ENCODE measurements at regions not wholly inside any gene's neighbourhood (a gene's known extent, or its start where the extent isn't known, plus 50 kb on each side); places are given as distances from the start of the nearest gene placed in this dataset.
"Not testable (repeated sequence)": the region's sequence is repeated elsewhere in the genome, so short reads cannot be mapped to it uniquely, and the experiment has no call there.

DNA sequence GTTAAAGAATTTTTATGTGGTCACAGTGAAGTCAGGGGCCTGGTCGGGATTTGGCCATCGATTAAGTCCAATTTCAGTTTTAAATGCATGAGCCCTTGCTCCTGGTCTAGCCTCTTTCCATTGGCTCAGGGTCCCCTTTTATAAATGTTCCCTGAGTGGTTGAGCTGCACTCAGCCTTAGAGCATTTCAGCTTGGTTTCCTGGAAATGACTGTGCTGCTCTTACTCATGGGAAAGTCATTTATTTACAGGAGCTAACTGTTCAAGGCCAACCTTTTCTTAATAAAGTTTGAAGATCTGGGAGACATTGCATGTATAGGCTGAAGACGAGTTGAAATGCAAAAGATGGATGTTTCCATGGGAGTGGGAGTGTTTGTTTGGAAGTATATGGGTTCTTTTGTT lies 98.8 kb upstream of the CLNK start:
- H3K9me3 Mint-ChIP-seq (ENCODE audit: low read depth) = no peaks in the 10 kb centered on the region
- H3K4me3 Mint-ChIP-seq (ENCODE audit: unreplicated experiment) = no peak overlapping the region
- no peaks in the 10 kb centered on the region for H3K36me3 Mint-ChIP-seq (ENCODE audit: low read depth)
- peak overlapping the region; percentile 42 for H3K27ac Mint-ChIP-seq (ENCODE audit: unreplicated experiment)
- H3K27me3 Mint-ChIP-seq (ENCODE audit: low read depth) = no peaks in the 10 kb centered on the region
- peaks cover 10% of the 10 kb centered on the region for H3K4me1 Mint-ChIP-seq (ENCODE audit: low read depth)
- TF ChIP-seq, protein P1, sequence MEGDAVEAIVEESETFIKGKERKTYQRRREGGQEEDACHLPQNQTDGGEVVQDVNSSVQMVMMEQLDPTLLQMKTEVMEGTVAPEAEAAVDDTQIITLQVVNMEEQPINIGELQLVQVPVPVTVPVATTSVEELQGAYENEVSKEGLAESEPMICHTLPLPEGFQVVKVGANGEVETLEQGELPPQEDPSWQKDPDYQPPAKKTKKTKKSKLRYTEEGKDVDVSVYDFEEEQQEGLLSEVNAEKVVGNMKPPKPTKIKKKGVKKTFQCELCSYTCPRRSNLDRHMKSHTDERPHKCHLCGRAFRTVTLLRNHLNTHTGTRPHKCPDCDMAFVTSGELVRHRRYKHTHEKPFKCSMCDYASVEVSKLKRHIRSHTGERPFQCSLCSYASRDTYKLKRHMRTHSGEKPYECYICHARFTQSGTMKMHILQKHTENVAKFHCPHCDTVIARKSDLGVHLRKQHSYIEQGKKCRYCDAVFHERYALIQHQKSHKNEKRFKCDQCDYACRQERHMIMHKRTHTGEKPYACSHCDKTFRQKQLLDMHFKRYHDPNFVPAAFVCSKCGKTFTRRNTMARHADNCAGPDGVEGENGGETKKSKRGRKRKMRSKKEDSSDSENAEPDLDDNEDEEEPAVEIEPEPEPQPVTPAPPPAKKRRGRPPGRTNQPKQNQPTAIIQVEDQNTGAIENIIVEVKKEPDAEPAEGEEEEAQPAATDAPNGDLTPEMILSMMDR (IDR thresholded peaks at IDR 0.05) = no peak
- DNase-seq (ENCODE audit: low spot score) = no peak

DNA sequence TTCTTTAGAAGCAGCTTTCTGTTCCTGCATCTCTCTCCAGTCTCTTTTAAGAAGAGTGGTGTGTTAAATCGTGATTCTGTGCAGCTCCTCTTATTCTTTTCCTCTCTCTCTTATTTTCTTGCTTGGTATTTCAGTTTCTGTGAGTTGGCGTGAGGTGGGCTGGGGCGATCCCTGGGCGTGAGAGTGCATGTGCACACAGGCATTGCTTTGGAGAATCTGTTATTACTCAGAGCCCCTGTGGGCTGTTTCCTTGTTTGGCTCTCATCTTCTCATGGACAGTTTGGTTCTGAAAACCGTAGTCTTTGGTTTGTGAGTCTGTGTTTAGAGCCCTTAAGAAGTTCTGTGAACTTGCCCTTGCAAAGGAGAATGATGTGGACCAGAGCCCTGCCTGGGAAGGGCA lies 97.2 kb upstream of the CLNK start:
- Mint-ChIP-seq H3K27me3 (ENCODE audit: low read depth) (no peaks in the 10 kb centered on the region), H3K36me3 (ENCODE audit: low read depth) (no peaks in the 10 kb centered on the region), H3K4me3 (ENCODE audit: unreplicated experiment) (no peak overlapping the region), H3K27ac (ENCODE audit: unreplicated experiment) (no peak overlapping the region), H3K9me3 (ENCODE audit: low read depth) (no peaks in the 10 kb centered on the region), H3K4me1 (ENCODE audit: low read depth) (peaks cover 10% of the 10 kb centered on the region)
- DNase-seq (ENCODE audit: low spot score) = no peak
- TF ChIP-seq, protein P1 (IDR thresholded peaks at IDR 0.05) = no peak

DNA sequence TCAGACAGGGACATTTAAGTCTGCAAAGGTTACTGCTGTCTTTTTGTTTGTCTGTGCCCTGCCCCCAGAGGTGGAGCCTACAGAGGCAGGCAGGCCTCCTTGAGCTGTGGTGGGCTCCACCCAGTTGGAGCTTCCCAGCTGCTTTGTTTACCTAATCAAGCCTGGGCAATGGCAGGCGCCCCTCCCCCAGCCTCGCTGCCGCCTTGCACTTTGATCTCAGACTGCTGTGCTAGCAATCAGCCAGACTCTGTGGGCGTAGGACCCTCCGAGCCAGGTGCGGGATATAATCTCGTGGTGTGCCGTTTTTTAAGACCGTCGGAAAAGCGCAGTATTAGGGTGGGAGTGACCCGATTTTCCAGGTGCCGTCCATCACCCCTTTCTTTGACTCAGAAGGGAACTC lies 96.2 kb upstream of the CLNK start:
- H3K27ac Mint-ChIP-seq (ENCODE audit: unreplicated experiment) = not testable (repeated sequence)

DNA sequence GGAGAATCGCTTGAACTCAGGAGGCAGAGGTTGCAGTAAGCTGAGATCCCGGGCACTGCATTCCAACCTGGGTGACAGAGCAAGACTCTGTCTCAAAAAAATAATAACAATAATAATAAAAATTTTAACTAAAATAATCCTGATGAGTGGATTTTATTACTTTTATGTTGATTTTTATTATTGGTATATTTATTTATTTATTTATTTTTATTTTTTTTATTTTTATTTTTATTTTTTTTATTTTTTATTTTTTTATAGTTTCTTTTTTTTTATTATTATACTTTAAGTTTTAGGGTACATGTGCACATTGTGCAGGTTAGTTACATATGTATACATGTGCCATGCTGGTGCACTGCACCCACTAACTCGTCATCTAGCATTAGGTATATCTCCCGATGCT lies 90.6 kb upstream of the CLNK start:
- H3K9me3 Mint-ChIP-seq (ENCODE audit: low read depth) = peaks cover 20% of the 10 kb centered on the region

More for the DNA sequence above, 96.2 kb upstream of the CLNK start:
- H3K27me3 Mint-ChIP-seq (ENCODE audit: low read depth); H3K9me3 Mint-ChIP-seq (ENCODE audit: low read depth); DNase-seq (ENCODE audit: low spot score); H3K4me3 Mint-ChIP-seq (ENCODE audit: unreplicated experiment); H3K36me3 Mint-ChIP-seq (ENCODE audit: low read depth): not testable (repeated sequence)
- peaks cover 10% of the 10 kb centered on the region for H3K4me1 Mint-ChIP-seq (ENCODE audit: low read depth)

DNA sequence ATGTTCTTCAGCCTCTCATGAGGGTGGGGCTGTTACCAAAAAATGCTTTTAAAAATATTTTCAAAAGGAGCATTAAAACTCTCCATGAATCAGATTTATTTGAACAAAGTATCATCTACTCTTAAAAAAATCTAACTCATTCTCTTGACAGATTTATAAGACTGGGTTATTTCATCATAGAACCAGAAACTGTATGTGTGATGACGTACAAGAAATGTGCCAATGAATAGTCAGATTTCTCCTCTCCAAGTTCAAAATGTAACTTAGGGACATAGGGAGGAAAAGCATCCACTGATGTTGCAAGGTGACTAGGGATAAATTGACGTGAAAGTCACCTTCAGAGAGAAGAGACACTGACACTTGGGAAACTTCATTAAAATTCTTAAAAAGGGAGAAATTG lies 89.1 kb upstream of the CLNK start:
- H3K4me3 Mint-ChIP-seq (ENCODE audit: unreplicated experiment) = no peak overlapping the region
- H3K9me3 Mint-ChIP-seq (ENCODE audit: low read depth) = peaks cover 20% of the 10 kb centered on the region
- TF ChIP-seq, protein P1 (IDR thresholded peaks at IDR 0.05) = no peak
- H3K27me3 Mint-ChIP-seq (ENCODE audit: low read depth) = no peaks in the 10 kb centered on the region
- DNase-seq (ENCODE audit: low spot score) = no peak
- H3K4me1 Mint-ChIP-seq (ENCODE audit: low read depth) = peaks cover 14% of the 10 kb centered on the region
- no peak overlapping the region for H3K27ac Mint-ChIP-seq (ENCODE audit: unreplicated experiment)
- no peaks in the 10 kb centered on the region for H3K36me3 Mint-ChIP-seq (ENCODE audit: low read depth)

More for the DNA sequence above, 90.6 kb upstream of the CLNK start:
- H3K4me1 Mint-ChIP-seq (ENCODE audit: low read depth) = peaks cover 14% of the 10 kb centered on the region
- not testable (repeated sequence) for H3K36me3 Mint-ChIP-seq (ENCODE audit: low read depth); H3K4me3 Mint-ChIP-seq (ENCODE audit: unreplicated experiment); H3K27me3 Mint-ChIP-seq (ENCODE audit: low read depth); DNase-seq (ENCODE audit: low spot score); H3K27ac Mint-ChIP-seq (ENCODE audit: unreplicated experiment)

DNA sequence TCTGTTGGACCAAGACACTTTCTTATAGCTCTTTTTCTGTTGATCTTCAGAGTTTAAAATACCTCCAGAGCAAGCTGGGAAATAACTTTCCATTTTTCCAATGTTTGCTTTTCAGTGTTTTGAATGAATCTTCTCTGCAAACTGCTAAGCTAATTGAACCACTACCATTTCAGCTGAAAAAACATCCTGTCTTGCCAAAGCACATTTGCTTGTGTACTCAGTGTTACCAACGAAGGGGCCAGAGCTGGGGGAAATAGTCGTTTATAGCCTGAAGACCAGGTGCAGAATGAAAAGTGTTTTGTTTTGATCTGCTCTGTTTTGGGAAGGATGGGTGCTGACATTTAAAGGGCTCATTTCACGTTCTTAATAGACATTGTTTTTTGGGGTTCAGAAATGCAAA lies 88.4 kb upstream of the CLNK start:
- Mint-ChIP-seq H3K27me3 (ENCODE audit: low read depth) (no peaks in the 10 kb centered on the region), H3K27ac (ENCODE audit: unreplicated experiment) (no peak overlapping the region), H3K4me1 (ENCODE audit: low read depth) (peaks cover 14% of the 10 kb centered on the region), H3K4me3 (ENCODE audit: unreplicated experiment) (no peak overlapping the region), H3K36me3 (ENCODE audit: low read depth) (no peaks in the 10 kb centered on the region), H3K9me3 (ENCODE audit: low read depth) (peaks cover 20% of the 10 kb centered on the region)
- no peak for DNase-seq (ENCODE audit: low spot score)
- TF ChIP-seq, protein P1 (IDR thresholded peaks at IDR 0.05) = no peak

Data from chondrocyte (in vitro differentiated cells).